ENCODE measurements at regions not wholly inside any gene's neighbourhood (a gene's known extent, or its start where the extent isn't known, plus 50 kb on each side); places are given as distances from the start of the nearest gene placed in this dataset.

- POLR2A ChIA-PET, result no interaction called here
- Histone ChIP-seq H3K9me1 (replicated peaks; ENCODE audit: control insufficient read depth, extremely low read depth, insufficient read depth, low read length) (no peaks in the 10 kb centered on the region), H3K27ac (ENCODE audit: insufficient read depth, low read depth, low read length) (no peak overlapping the region), H2AFZ (ENCODE audit: low read depth, low read length) (no peak overlapping the region), H3K4me3 (replicated peaks in 1 of 3; ENCODE audit: insufficient read depth in 1 of 3, low read depth in 1 of 3, low read length in 3 of 3) (no peak overlapping the region), H3K79me2 (ENCODE audit: control insufficient read depth, insufficient read depth, low read length) (no peaks in the 10 kb centered on the region), H3K36me3 (ENCODE audit: control insufficient read depth in 2 of 2, extremely low read depth in 1 of 2, insufficient read depth in 2 of 2, low read length in 2 of 2) (no peaks in the 10 kb centered on the region), H3K27me3 (ENCODE audit: control insufficient read depth in 2 of 2, insufficient read depth in 2 of 2, low read length in 2 of 2) (no peaks in the 10 kb centered on the region), H4K20me1 (replicated peaks; ENCODE audit: control insufficient read depth, extremely low read depth, insufficient read depth, low read length) (no peaks in the 10 kb centered on the region), H3K9ac (replicated peaks; ENCODE audit: extremely low read depth, insufficient read depth, low read length) (no peak overlapping the region), H3K4me2 (ENCODE audit: insufficient read depth, low read length) (no peak overlapping the region), H3K4me1 (ENCODE audit: control insufficient read depth, extremely low read depth, insufficient read depth, low read length) (no peaks in the 10 kb centered on the region), H3K9me3 (replicated peaks; ENCODE audit: control insufficient read depth, insufficient read depth, low read length) (no peaks in the 10 kb centered on the region)
- CTCF ChIA-PET, result no interaction called here
- TF ChIP-seq GATA2 (IDR thresholded peaks at IDR 0.05; ENCODE audit: insufficient read depth, insufficient read length, low read depth, low read length) (no peak), EZH2 (IDR thresholded peaks at IDR 0.05; ENCODE audit: borderline replicate concordance, low read depth, low read length, severe bottlenecking) (no peak), FOS (IDR thresholded peaks at IDR 0.05; ENCODE audit: borderline replicate concordance, insufficient read depth, low read length) (no peak)
- intact Hi-C loops (cut with micrococcal nuclease) (no loop called here), dilution Hi-C loops (cut with MboI; ENCODE audit: extremely low pct_ligation_motif_present, low sequenced_read_pairs) (no loop called here)
- BruUV-seq (replicated peaks), result no TSS peak
- FAIRE-seq (no peak), DNase-seq (ENCODE audit: low read depth, low spot score) (no peak)
These were observed 1357.5 kb upstream of the C9orf72 start for GRCh38 chr9:28930766-28931165.

- Histone ChIP-seq H3K79me2 (ENCODE audit: control insufficient read depth, insufficient read depth, low read length) (no peaks in the 10 kb centered on the region), H3K9me3 (replicated peaks; ENCODE audit: control insufficient read depth, insufficient read depth, low read length) (no peaks in the 10 kb centered on the region), H3K27me3 (ENCODE audit: control insufficient read depth in 2 of 2, insufficient read depth in 2 of 2, low read length in 2 of 2) (no peaks in the 10 kb centered on the region), H3K9me1 (replicated peaks; ENCODE audit: control insufficient read depth, extremely low read depth, insufficient read depth, low read length) (no peaks in the 10 kb centered on the region), H3K27ac (ENCODE audit: insufficient read depth, low read depth, low read length) (no peak overlapping the region), H3K4me2 (ENCODE audit: insufficient read depth, low read length) (no peak overlapping the region), H2AFZ (ENCODE audit: low read depth, low read length) (no peak overlapping the region), H3K4me3 (replicated peaks in 1 of 3; ENCODE audit: insufficient read depth in 1 of 3, low read depth in 1 of 3, low read length in 3 of 3) (no peak overlapping the region), H4K20me1 (replicated peaks; ENCODE audit: control insufficient read depth, extremely low read depth, insufficient read depth, low read length) (no peaks in the 10 kb centered on the region), H3K9ac (replicated peaks; ENCODE audit: extremely low read depth, insufficient read depth, low read length) (no peak overlapping the region), H3K4me1 (ENCODE audit: control insufficient read depth, extremely low read depth, insufficient read depth, low read length) (no peaks in the 10 kb centered on the region), H3K36me3 (ENCODE audit: control insufficient read depth in 2 of 2, extremely low read depth in 1 of 2, insufficient read depth in 2 of 2, low read length in 2 of 2) (no peaks in the 10 kb centered on the region)
- intact Hi-C loops (cut with micrococcal nuclease) (no loop called here), dilution Hi-C loops (cut with MboI; ENCODE audit: extremely low pct_ligation_motif_present, low sequenced_read_pairs) (no loop called here)
- DNase-seq (ENCODE audit: low read depth, low spot score) (no peak), FAIRE-seq (no peak)
- ChIA-PET CTCF (interaction anchor here (0.5 kb wide), 1 partner anchor 125 kb away, joined by 6 read pairs; no protein-coding TSS in a partner anchor), POLR2A (no interaction called here)
- no TSS peak for BruUV-seq (replicated peaks)
- TF ChIP-seq POLR2AphosphoS5 (IDR thresholded peaks at IDR 0.05; ENCODE audit: insufficient read depth, low read depth, low read length) (no peak), MAX (IDR thresholded peaks at IDR 0.05; ENCODE audit: insufficient read depth, insufficient read length) (no peak), CTCF (IDR thresholded peaks at IDR 0.05; ENCODE audit: extremely low read depth in 1 of 2, insufficient read depth in 1 of 2, low read depth in 1 of 2, low read length in 2 of 2) (no peak), MYC (IDR thresholded peaks at IDR 0.05; ENCODE audit: low read depth, low read length) (no peak), EZH2 (IDR thresholded peaks at IDR 0.05; ENCODE audit: borderline replicate concordance, low read depth, low read length, severe bottlenecking) (no peak), FOS (IDR thresholded peaks at IDR 0.05; ENCODE audit: borderline replicate concordance, insufficient read depth, low read length) (no peak), GATA2 (IDR thresholded peaks at IDR 0.05; ENCODE audit: insufficient read depth, insufficient read length, low read depth, low read length) (no peak), JUN (IDR thresholded peaks at IDR 0.05; ENCODE audit: borderline replicate concordance, insufficient read depth, insufficient read length, low read depth) (no peak), POLR2A (IDR thresholded peaks at IDR 0.05; ENCODE audit: low read depth, low read length) (no peak)
These were observed 1360.8 kb upstream of the C9orf72 start for GRCh38 chr9:28934111-28934510.
